MM.1S (cell line): ENCODE measurements at regions not wholly inside any gene's neighbourhood (a gene's known extent, or its start where the extent isn't known, plus 50 kb on each side); places are given as distances from the start of the nearest gene placed in this dataset.

Experiments used
- DNase-seq: peaks from one replicate; pipeline ENCODE4 v3.0.0-alpha.2; 2015
- H2AFZ ChIP-seq: fragments of 300-600 bp; sonication (generic); 2 replicates; pipeline ENCODE4 v1.6.0; 2016; ENCODE audit warnings: antibody characterized with exemption, low read length
- H3F3A ChIP-seq: fragments of 300-600 bp; sonication (generic); 2 replicates; pipeline ENCODE4 v1.6.1; 2016; ENCODE audit warnings: mild to moderate bottlenecking, antibody characterized with exemption, low read length, moderate library complexity, mixed read lengths; ENCODE audit not compliant: insufficient read depth
- H3K27ac ChIP-seq: fragments of 300-600 bp; sonication (generic); 2 replicates; pipeline ENCODE4 v1.5.1; 2016; ENCODE audit warnings: mild to moderate bottlenecking, low read length
- H3K27me3 ChIP-seq: fragments of 300-600 bp; sonication (generic); replicated peaks from 2 replicates; pipeline ENCODE4 v1.6.0; 2016; ENCODE audit warnings: low read length; ENCODE audit not compliant: insufficient read depth
- H3K36me3 ChIP-seq: fragments of 300-600 bp; sonication (generic); replicated peaks from 2 replicates; pipeline ENCODE4 v1.6.1; 2016; ENCODE audit warnings: mild to moderate bottlenecking, low read length, mixed read lengths; ENCODE audit not compliant: insufficient read depth
- H3K4me1 ChIP-seq: fragments of 300-600 bp; sonication (generic); 2 replicates; pipeline ENCODE4 v1.6.1; 2016; ENCODE audit warnings: low read length, mixed read lengths
- H3K4me2 ChIP-seq: fragments of 300-600 bp; sonication (generic); 2 replicates; pipeline ENCODE4 v1.6.0; 2016; ENCODE audit warnings: low read depth, low read length
- H3K4me3 ChIP-seq: fragments of 300-600 bp; sonication (generic); 2 replicates; pipeline ENCODE4 v1.5.1; 2016; ENCODE audit warnings: low read length, mixed read lengths
- H3K79me2 ChIP-seq: fragments of 300-600 bp; sonication (generic); 2 replicates; pipeline ENCODE4 v1.6.1; 2016; ENCODE audit warnings: mixed run types, low read length, mixed read lengths
- H3K9ac ChIP-seq: fragments of 300-600 bp; sonication (generic); 2 replicates; pipeline ENCODE4 v1.6.1; 2016; ENCODE audit warnings: low read length, mixed read lengths
- H3K9me2 ChIP-seq: fragments of 300-600 bp; sonication (generic); replicated peaks from 2 replicates; pipeline ENCODE4 v1.6.1; 2016; ENCODE audit warnings: mild to moderate bottlenecking, low read length, mixed read lengths; ENCODE audit not compliant: insufficient read depth
- H3K9me3 ChIP-seq: fragments of 300-600 bp; sonication (generic); replicated peaks from 2 replicates; pipeline ENCODE4 v1.6.1; 2016; ENCODE audit warnings: mild to moderate bottlenecking, low read length, mixed read lengths; ENCODE audit not compliant: insufficient read depth
- H4K20me1 ChIP-seq: fragments of 300-600 bp; sonication (generic); 2 replicates; pipeline ENCODE4 v1.6.1; 2016; ENCODE audit warnings: mild to moderate bottlenecking, low read length, moderate library complexity, mixed read lengths; ENCODE audit not compliant: insufficient read depth
- EZH2 ChIP-seq: fragments of 300-600 bp; sonication (generic); optimal IDR thresholded peaks from 2 replicates; pipeline ENCODE3; 2017; ENCODE audit warnings: low read depth, mild to moderate bottlenecking, antibody characterized with exemption, low read length, mixed read lengths
- EZH2phosphoT487 ChIP-seq: fragments of 300-600 bp; sonication (generic); IDR thresholded peaks from 2 replicates; pipeline ENCODE4 v1.6.1; 2018; ENCODE audit warnings: antibody characterized with exemption, low read length
- TF ChIP-seq, protein P1 (sequence below): fragments of 300-600 bp; sonication (generic); IDR thresholded peaks from 2 replicates; pipeline ENCODE4 v1.5.1; 2016; ENCODE audit warnings: antibody characterized with exemption, low read length, mixed read lengths

DNA sequence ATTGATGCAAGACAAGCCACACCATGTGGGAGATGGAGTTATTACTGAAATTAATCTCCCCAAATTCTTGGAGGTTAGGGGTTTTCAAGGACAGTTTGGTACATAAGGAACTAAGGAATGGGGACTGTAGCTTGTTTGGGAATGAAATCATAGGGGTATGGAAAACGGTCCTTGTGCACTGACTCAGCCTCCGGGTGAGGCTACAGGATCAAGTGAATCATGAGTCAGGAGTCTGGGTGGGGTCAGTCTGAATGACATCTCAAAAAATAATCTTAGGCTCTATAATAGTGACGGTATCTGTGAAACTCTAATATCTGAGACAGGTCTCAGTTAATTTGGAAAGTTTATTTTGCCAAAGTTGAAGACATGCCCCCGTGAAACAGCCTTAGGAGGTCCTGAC lies 128.5 kb upstream of the CYSLTR1 start:
- H3K9me2 ChIP-seq = no peaks in the 10 kb centered on the region
- H4K20me1 ChIP-seq = no peaks in the 10 kb centered on the region
- H3K36me3 ChIP-seq = no peaks in the 10 kb centered on the region
- no peak overlapping the region for H3K4me2 ChIP-seq
- H3K27me3 ChIP-seq = no peaks in the 10 kb centered on the region
- H3K4me1 ChIP-seq = 0 out of 2 replicates have a peak, but pooled peaks cover 3% of the 10 kb centered on the region
- TF ChIP-seq, protein P1, sequence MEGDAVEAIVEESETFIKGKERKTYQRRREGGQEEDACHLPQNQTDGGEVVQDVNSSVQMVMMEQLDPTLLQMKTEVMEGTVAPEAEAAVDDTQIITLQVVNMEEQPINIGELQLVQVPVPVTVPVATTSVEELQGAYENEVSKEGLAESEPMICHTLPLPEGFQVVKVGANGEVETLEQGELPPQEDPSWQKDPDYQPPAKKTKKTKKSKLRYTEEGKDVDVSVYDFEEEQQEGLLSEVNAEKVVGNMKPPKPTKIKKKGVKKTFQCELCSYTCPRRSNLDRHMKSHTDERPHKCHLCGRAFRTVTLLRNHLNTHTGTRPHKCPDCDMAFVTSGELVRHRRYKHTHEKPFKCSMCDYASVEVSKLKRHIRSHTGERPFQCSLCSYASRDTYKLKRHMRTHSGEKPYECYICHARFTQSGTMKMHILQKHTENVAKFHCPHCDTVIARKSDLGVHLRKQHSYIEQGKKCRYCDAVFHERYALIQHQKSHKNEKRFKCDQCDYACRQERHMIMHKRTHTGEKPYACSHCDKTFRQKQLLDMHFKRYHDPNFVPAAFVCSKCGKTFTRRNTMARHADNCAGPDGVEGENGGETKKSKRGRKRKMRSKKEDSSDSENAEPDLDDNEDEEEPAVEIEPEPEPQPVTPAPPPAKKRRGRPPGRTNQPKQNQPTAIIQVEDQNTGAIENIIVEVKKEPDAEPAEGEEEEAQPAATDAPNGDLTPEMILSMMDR = no peak
- no peak for TF ChIP-seq EZH2phosphoT487
- no peak for TF ChIP-seq EZH2
- no peaks in the 10 kb centered on the region for H3F3A ChIP-seq
- no peak overlapping the region for H2AFZ ChIP-seq
- H3K27ac ChIP-seq = no peak overlapping the region
- H3K9me3 ChIP-seq = no peaks in the 10 kb centered on the region
- H3K4me3 ChIP-seq = no peak overlapping the region
- H3K79me2 ChIP-seq = no peaks in the 10 kb centered on the region
- DNase-seq = no peak
- no peak overlapping the region for H3K9ac ChIP-seq

DNA sequence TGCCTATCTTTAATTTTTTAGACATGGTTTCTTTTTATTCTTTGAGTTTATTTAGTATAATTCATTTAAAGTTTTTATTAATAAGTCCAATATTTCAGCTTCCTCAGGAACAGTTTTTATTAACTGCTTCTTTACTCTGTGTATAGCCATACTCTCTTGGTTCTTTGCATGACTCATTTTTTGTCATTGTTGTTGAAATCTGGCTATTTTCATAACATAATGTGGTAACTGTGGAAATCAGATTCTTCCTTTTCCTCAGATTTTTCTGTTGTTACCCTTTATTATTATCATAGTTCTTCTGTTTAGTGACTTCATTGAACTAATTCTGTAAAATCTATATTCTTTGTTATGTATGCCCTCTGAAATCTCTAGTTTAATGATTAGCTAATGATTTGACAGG lies 124.9 kb upstream of the CYSLTR1 start:
- H3K9me3 ChIP-seq = no peaks in the 10 kb centered on the region

DNA sequence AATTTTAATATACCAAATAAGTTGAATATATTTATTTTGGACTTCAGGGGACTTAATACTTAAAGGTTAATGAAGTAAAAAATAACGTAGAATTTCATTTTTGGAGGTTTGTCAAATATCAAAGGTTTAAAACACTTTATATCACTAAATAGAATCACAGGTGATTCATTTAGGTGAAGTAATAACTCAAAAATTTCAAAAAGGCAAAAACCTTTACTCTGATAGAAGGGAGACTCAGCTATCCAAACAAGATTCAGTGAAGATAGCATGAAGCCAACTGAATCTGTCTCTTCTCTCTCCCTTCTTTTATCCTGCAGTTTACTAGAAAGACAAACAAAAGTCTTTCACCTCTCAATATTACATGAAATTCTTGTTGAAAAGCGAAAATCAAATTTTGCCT lies 110.2 kb upstream of the CYSLTR1 start:
- Histone ChIP-seq H2AFZ (no peak overlapping the region), H3K9me3 (no peaks in the 10 kb centered on the region), H3K27ac (no peak overlapping the region), H3K4me1 (peaks cover 14% of the 10 kb centered on the region; the same call in 1 of the 2 replicates), H3K9ac (no peak overlapping the region), H4K20me1 (no peaks in the 10 kb centered on the region), H3K36me3 (no peaks in the 10 kb centered on the region), H3K27me3 (no peaks in the 10 kb centered on the region), H3F3A (no peaks in the 10 kb centered on the region), H3K79me2 (no peaks in the 10 kb centered on the region), H3K4me3 (no peak overlapping the region), H3K4me2 (no peak overlapping the region), H3K9me2 (no peaks in the 10 kb centered on the region)
- no peak for DNase-seq
- no peak for TF ChIP-seq EZH2
- TF ChIP-seq, protein P1 = no peak
- TF ChIP-seq EZH2phosphoT487 = no peak

More for the DNA sequence above, 124.9 kb upstream of the CYSLTR1 start:
- Histone ChIP-seq H3K9ac (no peak overlapping the region), H2AFZ (no peak overlapping the region), H3K9me2 (no peaks in the 10 kb centered on the region), H3K27ac (no peak overlapping the region), H4K20me1 (no peaks in the 10 kb centered on the region), H3K27me3 (no peaks in the 10 kb centered on the region), H3K4me1 (0 out of 2 replicates have a peak, but pooled peaks cover 3% of the 10 kb centered on the region), H3K4me3 (no peak overlapping the region), H3F3A (no peaks in the 10 kb centered on the region), H3K79me2 (no peaks in the 10 kb centered on the region), H3K4me2 (no peak overlapping the region), H3K36me3 (no peaks in the 10 kb centered on the region)
- no peak for TF ChIP-seq EZH2
- no peak for TF ChIP-seq EZH2phosphoT487
- TF ChIP-seq, protein P1 = no peak
- DNase-seq = no peak
